ENCODE measurements at regions not wholly inside any gene's neighbourhood (a gene's known extent, or its start where the extent isn't known, plus 50 kb on each side); places are given as distances from the start of the nearest gene placed in this dataset.
"Not testable (repeated sequence)": the region's sequence is repeated elsewhere in the genome, so short reads cannot be mapped to it uniquely, and the experiment has no call there.

- TF ChIP-seq EP300, POLR2A (IDR thresholded peaks at IDR 0.05): not testable (repeated sequence)
- TF ChIP-seq, protein P1, sequence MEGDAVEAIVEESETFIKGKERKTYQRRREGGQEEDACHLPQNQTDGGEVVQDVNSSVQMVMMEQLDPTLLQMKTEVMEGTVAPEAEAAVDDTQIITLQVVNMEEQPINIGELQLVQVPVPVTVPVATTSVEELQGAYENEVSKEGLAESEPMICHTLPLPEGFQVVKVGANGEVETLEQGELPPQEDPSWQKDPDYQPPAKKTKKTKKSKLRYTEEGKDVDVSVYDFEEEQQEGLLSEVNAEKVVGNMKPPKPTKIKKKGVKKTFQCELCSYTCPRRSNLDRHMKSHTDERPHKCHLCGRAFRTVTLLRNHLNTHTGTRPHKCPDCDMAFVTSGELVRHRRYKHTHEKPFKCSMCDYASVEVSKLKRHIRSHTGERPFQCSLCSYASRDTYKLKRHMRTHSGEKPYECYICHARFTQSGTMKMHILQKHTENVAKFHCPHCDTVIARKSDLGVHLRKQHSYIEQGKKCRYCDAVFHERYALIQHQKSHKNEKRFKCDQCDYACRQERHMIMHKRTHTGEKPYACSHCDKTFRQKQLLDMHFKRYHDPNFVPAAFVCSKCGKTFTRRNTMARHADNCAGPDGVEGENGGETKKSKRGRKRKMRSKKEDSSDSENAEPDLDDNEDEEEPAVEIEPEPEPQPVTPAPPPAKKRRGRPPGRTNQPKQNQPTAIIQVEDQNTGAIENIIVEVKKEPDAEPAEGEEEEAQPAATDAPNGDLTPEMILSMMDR (IDR thresholded peaks at IDR 0.05): not testable (repeated sequence)
These were observed 554.5 kb downstream of the RPS29 start for GRCh38 chr14:49031710-49032109.

All from ovary (tissue), 3 donors.